ENCODE measurements at regions not wholly inside any gene's neighbourhood (a gene's known extent, or its start where the extent isn't known, plus 50 kb on each side); places are given as distances from the start of the nearest gene placed in this dataset.

GRCh38 chr20:24721891-24722568 is 227.0 kb upstream of the CST7 start:
- H3K79me2 ChIP-seq (ENCODE audit: control insufficient read depth, low read length): no peaks in the 10 kb centered on the region
- no peaks in the 10 kb centered on the region for H3K36me3 ChIP-seq (ENCODE audit: control insufficient read depth, low read length)
- no peaks in the 10 kb centered on the region for H3K9me2 ChIP-seq (replicated peaks; ENCODE audit: control insufficient read depth, low read length)
- H3F3A ChIP-seq (ENCODE audit: control insufficient read depth, insufficient read depth): no peaks in the 10 kb centered on the region
- H3K9me3 ChIP-seq (ENCODE audit: control insufficient read depth, insufficient read depth, low read length): no peaks in the 10 kb centered on the region
- no peak overlapping the region for H3K4me2 ChIP-seq (ENCODE audit: low read length)
- H4K20me1 ChIP-seq (ENCODE audit: control insufficient read depth, insufficient read depth, low read depth, low read length): no peaks in the 10 kb centered on the region
- H3K27ac ChIP-seq (ENCODE audit: low read depth, low read length): no peak overlapping the region
- H3K4me3 ChIP-seq (ENCODE audit: low read length): no peak overlapping the region
- TF ChIP-seq CTCF (IDR thresholded peaks at IDR 0.05; ENCODE audit: low read depth, low read length, poor library complexity, severe bottlenecking): no peak
- no peak for TF ChIP-seq EZH2phosphoT487 (IDR thresholded peaks at IDR 0.05; ENCODE audit: borderline replicate concordance, low read length)
- peaks cover 4% of the 10 kb centered on the region; the same call in 1 of the 2 replicates for H3K27me3 ChIP-seq (ENCODE audit: control insufficient read depth, low read length)
- H3K4me1 ChIP-seq (ENCODE audit: control insufficient read depth, low read length): no peaks in the 10 kb centered on the region

- H3K27me3 ChIP-seq (ENCODE audit: control insufficient read depth, low read length): peaks cover 4% of the 10 kb centered on the region; the same call in 1 of the 2 replicates
- no peaks in the 10 kb centered on the region for H3K36me3 ChIP-seq (ENCODE audit: control insufficient read depth, low read length)
- no peaks in the 10 kb centered on the region for H3K9me2 ChIP-seq (replicated peaks; ENCODE audit: control insufficient read depth, low read length)
- H3K79me2 ChIP-seq (ENCODE audit: control insufficient read depth, low read length): no peaks in the 10 kb centered on the region
- no peak overlapping the region for H3K27ac ChIP-seq (ENCODE audit: low read depth, low read length)
- H3F3A ChIP-seq (ENCODE audit: control insufficient read depth, insufficient read depth): no peaks in the 10 kb centered on the region
- TF ChIP-seq CTCF (IDR thresholded peaks at IDR 0.05; ENCODE audit: low read depth, low read length, poor library complexity, severe bottlenecking) (no peak), EZH2phosphoT487 (IDR thresholded peaks at IDR 0.05; ENCODE audit: borderline replicate concordance, low read length) (no peak)
- H4K20me1 ChIP-seq (ENCODE audit: control insufficient read depth, insufficient read depth, low read depth, low read length): no peaks in the 10 kb centered on the region
- no peaks in the 10 kb centered on the region for H3K9me3 ChIP-seq (ENCODE audit: control insufficient read depth, insufficient read depth, low read length)
- no peaks in the 10 kb centered on the region for H3K4me1 ChIP-seq (ENCODE audit: control insufficient read depth, low read length)
- no peak overlapping the region for H3K4me2 ChIP-seq (ENCODE audit: low read length)
- no peak overlapping the region for H3K4me3 ChIP-seq (ENCODE audit: low read length)
These were observed 226.5 kb upstream of the CST7 start for GRCh38 chr20:24722586-24722985.

GRCh38 chr20:24723186-24723585 is 225.9 kb upstream of the CST7 start:
- TF ChIP-seq CTCF (IDR thresholded peaks at IDR 0.05; ENCODE audit: low read depth, low read length, poor library complexity, severe bottlenecking): no peak
- TF ChIP-seq EZH2phosphoT487 (IDR thresholded peaks at IDR 0.05; ENCODE audit: borderline replicate concordance, low read length): no peak
- no peak overlapping the region for H3K27ac ChIP-seq (ENCODE audit: low read depth, low read length)
- H3K27me3 ChIP-seq (ENCODE audit: control insufficient read depth, low read length): peaks cover 4% of the 10 kb centered on the region; the same call in 1 of the 2 replicates

More at GRCh38 chr20:24723186-24723585, 225.9 kb upstream of the CST7 start:
- H3K79me2 ChIP-seq (ENCODE audit: control insufficient read depth, low read length): no peaks in the 10 kb centered on the region
- no peak overlapping the region for H3K4me2 ChIP-seq (ENCODE audit: low read length)
- H3K36me3 ChIP-seq (ENCODE audit: control insufficient read depth, low read length): no peaks in the 10 kb centered on the region
- H3K4me3 ChIP-seq (ENCODE audit: low read length): no peak overlapping the region
- no peaks in the 10 kb centered on the region for H3F3A ChIP-seq (ENCODE audit: control insufficient read depth, insufficient read depth)
- H4K20me1 ChIP-seq (ENCODE audit: control insufficient read depth, insufficient read depth, low read depth, low read length): no peaks in the 10 kb centered on the region
- H3K9me2 ChIP-seq (replicated peaks; ENCODE audit: control insufficient read depth, low read length): no peaks in the 10 kb centered on the region
- H3K9me3 ChIP-seq (ENCODE audit: control insufficient read depth, insufficient read depth, low read length): no peaks in the 10 kb centered on the region
- no peaks in the 10 kb centered on the region for H3K4me1 ChIP-seq (ENCODE audit: control insufficient read depth, low read length)

All from DOHH2 (cell line).